COLO829 (cell line): ENCODE measurements at regions not wholly inside any gene's neighbourhood (a gene's known extent, or its start where the extent isn't known, plus 50 kb on each side); places are given as distances from the start of the nearest gene placed in this dataset.

ENCODE experiments used
- DNase-seq: peaks from one replicate; pipeline ENCODE4 v3.0.0; 2012; ENCODE audit warnings: low spot score

DNA sequence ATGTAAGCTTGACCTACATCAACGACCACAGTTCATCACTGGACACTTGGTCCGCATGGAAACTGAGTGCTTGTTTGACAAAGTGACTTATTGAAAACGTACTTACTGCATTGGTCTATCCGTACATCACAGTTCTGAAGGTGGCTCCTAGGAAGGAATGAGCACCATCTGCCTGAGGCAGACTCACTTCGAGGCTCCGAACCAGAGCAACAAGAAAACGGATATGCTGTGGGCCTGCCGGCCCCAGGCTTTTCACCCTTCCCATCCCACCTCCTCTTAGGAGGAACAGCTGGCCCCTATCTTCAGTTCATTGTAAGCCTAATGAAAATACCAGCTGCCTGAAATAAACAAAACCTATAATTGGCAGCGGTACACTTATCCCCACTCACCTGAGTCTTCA, 67.2 kb upstream of the TSLP start:
- no peak for DNase-seq

DNA sequence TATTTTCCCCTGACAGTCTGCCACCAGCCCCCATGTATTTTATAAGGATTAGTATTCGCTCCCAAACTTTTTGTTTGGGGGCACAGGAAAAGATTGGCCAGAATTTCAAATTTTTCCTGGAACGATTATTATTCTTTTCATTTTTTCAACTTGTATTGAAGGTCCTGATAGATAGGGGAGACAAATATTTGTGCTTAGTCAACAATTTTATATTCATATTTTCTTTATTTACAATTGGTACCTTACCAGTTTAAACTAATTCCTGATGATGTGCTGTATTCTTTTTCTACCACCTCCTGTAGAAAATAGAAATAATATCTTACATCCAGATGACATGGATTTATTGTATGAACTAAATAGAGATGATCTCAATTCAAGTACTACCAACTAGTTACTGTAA, 60.7 kb upstream of the TSLP start:
- no peak for DNase-seq

DNA sequence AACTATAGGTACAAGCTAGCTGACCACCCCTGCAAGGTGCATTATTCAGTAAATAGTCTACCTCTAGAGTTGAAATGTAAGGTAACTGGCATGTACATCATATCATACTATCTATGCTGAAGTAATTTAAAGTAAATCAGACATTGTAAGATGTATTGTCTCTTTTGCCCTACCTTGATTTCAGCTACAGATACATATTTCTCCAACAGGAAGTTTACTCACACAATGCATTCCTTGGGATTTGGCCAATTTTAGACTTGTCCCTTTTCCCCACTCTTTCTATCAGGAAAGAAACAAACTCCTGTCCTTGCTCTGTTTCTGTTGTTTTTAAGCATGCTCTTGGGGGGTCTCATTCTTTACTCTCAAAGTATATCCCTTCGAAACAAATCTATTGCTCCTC, 58.5 kb upstream of the TSLP start:
- no peak for DNase-seq

DNA sequence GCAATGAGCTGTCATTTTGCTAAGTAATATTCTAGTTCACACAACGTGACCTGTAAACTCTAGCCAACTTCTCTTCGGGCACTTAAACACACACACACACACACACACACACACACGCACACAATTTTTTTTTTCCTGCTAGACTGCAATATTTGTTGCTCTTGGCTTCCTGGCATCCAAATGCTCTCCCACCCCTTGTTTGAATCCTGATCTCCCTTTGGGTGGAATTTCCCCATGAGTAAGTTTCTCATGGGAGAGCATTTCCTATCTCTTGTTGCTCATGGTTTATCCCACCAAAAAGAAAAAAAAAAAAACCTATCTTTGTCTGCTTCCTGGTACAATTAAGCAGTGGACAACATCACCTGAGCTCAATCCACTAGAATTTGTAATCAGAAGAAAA, 54.7 kb upstream of the TSLP start:
- DNase-seq: no peak

DNA sequence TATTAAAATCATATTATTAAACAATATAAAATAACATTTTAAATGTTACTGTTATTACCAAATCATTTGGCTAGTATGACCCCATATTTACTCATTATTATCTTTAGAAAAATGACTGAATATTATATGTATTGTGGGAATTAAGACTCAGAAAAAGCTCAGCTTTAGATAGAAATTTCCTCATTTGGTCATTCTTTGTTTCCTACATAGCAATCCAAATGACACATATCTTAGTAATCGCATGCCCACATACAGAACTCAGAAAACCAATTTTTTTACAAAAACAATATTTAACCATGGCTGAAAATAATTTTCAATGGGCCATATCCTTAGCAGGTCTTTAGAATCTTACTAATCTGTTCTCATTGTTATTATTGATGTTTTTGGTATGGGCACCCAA, 53.8 kb upstream of the TSLP start:
- DNase-seq: no peak
